GM12878 (cell line): ENCODE measurements at regions not wholly inside any gene's neighbourhood (a gene's known extent, or its start where the extent isn't known, plus 50 kb on each side); places are given as distances from the start of the nearest gene placed in this dataset.

ENCODE experiments used
- ATAC-seq: fragments of 200-7000 bp; cut with Tn5 transposase; 3 replicates; pipeline ENCODE4 v1.9.1; 2020; ENCODE audit warnings: mild to moderate bottlenecking, moderate library complexity
- BruUV-seq: library from RNA; stranded (reverse); fragments of 400-500 nt; replicated peaks from 2 replicates; lab custom pipeline; 2021; lab: Mats Ljungman, UMichigan
- CTCF ChIA-PET: fragments of 300-600 bp; sonication (Branson Sonifier 250); formaldehyde crosslinking; extraction: SDS; loops from one replicate; lab custom pipeline; 2021; ENCODE audit warnings: inconsistent platforms; lab: Yijun Ruan, JAX
- POLR2A ChIA-PET: fragments of 350-600 bp; formaldehyde crosslinking; extraction: SDS; loops from one replicate; lab custom pipeline; 2021; ENCODE audit warnings: inconsistent platforms; lab: Charles Lee
- RAD21 ChIA-PET: fragments of 300-600 bp; sonication (Branson Sonifier 250); formaldehyde crosslinking; loops from one replicate; lab custom pipeline; 2023; ENCODE audit warnings: antibody characterized with exemption; ENCODE audit not compliant: unreplicated experiment; lab: Charles Lee
- SMC1A ChIA-PET: fragments of 300-600 bp; sonication (Branson Sonifier 250); formaldehyde crosslinking; loops from one replicate; lab custom pipeline; 2023; ENCODE audit not compliant: unreplicated experiment, uncharacterized antibody; lab: Charles Lee
- DNase-seq: peaks from one replicate; pipeline ENCODE4 v3.0.0-alpha.2; 2011; ENCODE audit warnings: low read depth, low spot score
- FAIRE-seq: peaks from 3 replicates; lab custom pipeline; 2011; peaks lifted over from hg19 to GRCh38; lab: Jason Lieb, UNC
- H2AFZ ChIP-seq: 2 replicates; pipeline ENCODE4 v1.6.0; 2011; ENCODE audit warnings: low read depth, low read length, control low read depth; ENCODE audit not compliant: control insufficient read depth
- H3K27ac ChIP-seq: 2 replicates; pipeline ENCODE4 v1.5.1; 2011; ENCODE audit warnings: control low read depth; ENCODE audit not compliant: control insufficient read depth, insufficient read depth
- H3K27me3 ChIP-seq, 2 experiments: replicated peaks in 1 of 2; 2 replicates each; pipeline versions ENCODE4 v1.6.0 to v1.6.1; 2011; ENCODE audit warnings: low read length in 1 of 2; ENCODE audit not compliant: control insufficient read depth in 2 of 2, insufficient read depth in 2 of 2
- H3K36me3 ChIP-seq, 2 experiments: 2 replicates each; pipeline ENCODE4 v1.5.1; 2011; ENCODE audit warnings: low read length in 1 of 2; ENCODE audit not compliant: control insufficient read depth in 2 of 2, insufficient read depth in 2 of 2
- H3K4me1 ChIP-seq: 2 replicates; pipeline ENCODE4 v1.6.1; 2011; ENCODE audit warnings: mild to moderate bottlenecking, low read length, moderate library complexity, mixed read lengths; ENCODE audit not compliant: control insufficient read depth, insufficient read depth
- H3K4me2 ChIP-seq: 2 replicates; pipeline ENCODE4 v1.6.0; 2011; ENCODE audit warnings: control low read depth; ENCODE audit not compliant: control insufficient read depth, insufficient read depth
- H3K4me3 ChIP-seq: fragments of 200-600 bp; sonication (generic); 2 replicates; pipeline ENCODE4 v1.5.1; 2016
- H3K79me2 ChIP-seq: 2 replicates; pipeline ENCODE4 v1.6.0; 2011; ENCODE audit warnings: low read length; ENCODE audit not compliant: control insufficient read depth, insufficient read depth
- H3K9ac ChIP-seq: 2 replicates; pipeline ENCODE4 v1.8.0; 2011; ENCODE audit warnings: low read length, control low read depth, mixed read lengths; ENCODE audit not compliant: control insufficient read depth, insufficient read depth
- H3K9me3 ChIP-seq: replicated peaks from 3 replicates; pipeline ENCODE4 v1.5.1; 2011; ENCODE audit warnings: mild to moderate bottlenecking, low read length; ENCODE audit not compliant: control insufficient read depth, insufficient read depth
- H4K20me1 ChIP-seq: 2 replicates; pipeline ENCODE4 v1.6.0; 2011; ENCODE audit not compliant: control insufficient read depth, insufficient read depth
- ZNF207 ChIP-seq: fragments of 450-650 bp; IDR thresholded peaks from 2 replicates; pipeline ENCODE4 v1.6.1; 2014; ENCODE audit warnings: antibody characterized with exemption, mild to moderate bottlenecking, borderline replicate concordance
- WGBS: methylation state at CpG from one replicate; pipeline ENCODE4 v1.1.6; 2016; ENCODE audit warnings: low lambda C conversion rate; ENCODE audit not compliant: insufficient replicate concordance, insufficient coverage; ENCODE audit errors: missing lambda C conversion rate; 5-methylcytosine and 5-hydroxymethylcytosine counted together
- in situ Hi-C: fragments of 300-500 bp; cut with MboI; formaldehyde crosslinking; loops from 9 replicates; pipeline ENCODE4 v1.14.3; 2018; ENCODE audit warnings: mixed read lengths
- intact Hi-C: fragments of 100-400 bp; cut with micrococcal nuclease; formaldehyde crosslinking; loops from one replicate; pipeline ENCODE4 v1.14.2; 2022; ENCODE audit not compliant: unreplicated experiment
- TF ChIP-seq, protein P1 (sequence below), 3 experiments: IDR thresholded peaks in 2 of 3; conservative IDR thresholded peaks in 1 of 3; 2 replicates each; pipeline ENCODE4 v1.5.1; 2011; ENCODE audit warnings: low read depth in 3 of 3, low read length in 3 of 3, mild to moderate bottlenecking in 3 of 3, control low read depth in 2 of 3, moderate library complexity in 2 of 3, inconsistent platforms in 1 of 3, mixed read lengths in 1 of 3; ENCODE audit not compliant: control insufficient read depth in 2 of 3, insufficient read depth in 1 of 3; ENCODE audit errors: extremely low read depth in 1 of 3

- ChIA-PET POLR2A (no interaction called here), CTCF (interaction anchor here (0.6 to 1.1 kb wide), 2 partner anchors 29 to 1141 kb away, joined by 4 read pairs; no protein-coding TSS in a partner anchor)
- no peak for DNase-seq
- in situ Hi-C loops: no loop called here
- Histone ChIP-seq H3K9me3 (no peaks in the 10 kb centered on the region; the same call in 2 of the 3 replicates), H3K9ac (no peak overlapping the region), H3K4me2 (no peak overlapping the region)
- TF ChIP-seq ZNF207: no peak
- TF ChIP-seq, all 136 proteins: peak for 0
- WGBS: 33% methylated on average over 6 of the region's 6 CpGs
- no peak overlapping the region for H3K4me3 ChIP-seq
- FAIRE-seq (no peak), ATAC-seq (no peak)
- ChIA-PET RAD21 (no interaction called here), SMC1A (no interaction called here)
- no peaks in the 10 kb centered on the region for H3K4me1 ChIP-seq
- no peaks in the 10 kb centered on the region for H3K36me3 ChIP-seq
- no peak overlapping the region for H3K27ac ChIP-seq
- intact Hi-C loops: no loop called here
- H2AFZ ChIP-seq: no peak overlapping the region
- no TSS peak for BruUV-seq
- H4K20me1 ChIP-seq: no peaks in the 10 kb centered on the region
- H3K79me2 ChIP-seq: no peaks in the 10 kb centered on the region
- H3K27me3 ChIP-seq: no peaks in the 10 kb centered on the region
These were observed 112.6 kb upstream of the ERRFI1 start for GRCh38 chr1:8138673-8139072.

GRCh38 chr1:8137481-8138244 lies 111.6 kb upstream of the ERRFI1 start:
- TF ChIP-seq, protein P1, sequence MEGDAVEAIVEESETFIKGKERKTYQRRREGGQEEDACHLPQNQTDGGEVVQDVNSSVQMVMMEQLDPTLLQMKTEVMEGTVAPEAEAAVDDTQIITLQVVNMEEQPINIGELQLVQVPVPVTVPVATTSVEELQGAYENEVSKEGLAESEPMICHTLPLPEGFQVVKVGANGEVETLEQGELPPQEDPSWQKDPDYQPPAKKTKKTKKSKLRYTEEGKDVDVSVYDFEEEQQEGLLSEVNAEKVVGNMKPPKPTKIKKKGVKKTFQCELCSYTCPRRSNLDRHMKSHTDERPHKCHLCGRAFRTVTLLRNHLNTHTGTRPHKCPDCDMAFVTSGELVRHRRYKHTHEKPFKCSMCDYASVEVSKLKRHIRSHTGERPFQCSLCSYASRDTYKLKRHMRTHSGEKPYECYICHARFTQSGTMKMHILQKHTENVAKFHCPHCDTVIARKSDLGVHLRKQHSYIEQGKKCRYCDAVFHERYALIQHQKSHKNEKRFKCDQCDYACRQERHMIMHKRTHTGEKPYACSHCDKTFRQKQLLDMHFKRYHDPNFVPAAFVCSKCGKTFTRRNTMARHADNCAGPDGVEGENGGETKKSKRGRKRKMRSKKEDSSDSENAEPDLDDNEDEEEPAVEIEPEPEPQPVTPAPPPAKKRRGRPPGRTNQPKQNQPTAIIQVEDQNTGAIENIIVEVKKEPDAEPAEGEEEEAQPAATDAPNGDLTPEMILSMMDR (IDR thresholded peaks at IDR 0.05 in 2 of 3, conservative IDR thresholded peaks at IDR 0.05 in 1 of 3; ENCODE audit: control insufficient read depth in 2 of 3, extremely low read depth in 1 of 3, insufficient read depth in 1 of 3, low read depth in 3 of 3, low read length in 3 of 3): no peak
- H3K9me3 ChIP-seq: no peaks in the 10 kb centered on the region; the same call in 2 of the 3 replicates
- ATAC-seq: no peak
- H3K9ac ChIP-seq: no peak overlapping the region
- H3K27ac ChIP-seq: no peak overlapping the region
- H3K27me3 ChIP-seq: no peaks in the 10 kb centered on the region
- DNase-seq: no peak
- RAD21 ChIA-PET: no interaction called here
- no peak overlapping the region for H2AFZ ChIP-seq
- H3K4me3 ChIP-seq: no peak overlapping the region
- H3K36me3 ChIP-seq: no peaks in the 10 kb centered on the region
- no peak overlapping the region for H3K4me2 ChIP-seq
- no peak for FAIRE-seq
- no peaks in the 10 kb centered on the region for H4K20me1 ChIP-seq
- SMC1A ChIA-PET: interaction anchor here (1.0 to 2.1 kb wide), 3 partner anchors 10 to 39 kb away, joined by 3 to 7 read pairs (median 3); no protein-coding TSS in a partner anchor
- in situ Hi-C loops (no loop called here), intact Hi-C loops (no loop called here)
- no TSS peak for BruUV-seq
- CTCF ChIA-PET: interaction anchor here (0.6 to 1.1 kb wide), 2 partner anchors 28 to 274 kb away, joined by 4 read pairs; no protein-coding TSS in a partner anchor
- POLR2A ChIA-PET: no interaction called here
- WGBS: 51% methylated on average over 13 of the region's 13 CpGs
- no peaks in the 10 kb centered on the region for H3K79me2 ChIP-seq
- H3K4me1 ChIP-seq: no peaks in the 10 kb centered on the region
